HUES6 (cell line): ENCODE measurements at regions not wholly inside any gene's neighbourhood (a gene's known extent, or its start where the extent isn't known, plus 50 kb on each side); places are given as distances from the start of the nearest gene placed in this dataset.

Experiments used
- H3K27ac ChIP-seq: 2 replicates; pipeline ENCODE4 v1.7.0; 2013; ENCODE audit warnings: low read depth, mild to moderate bottlenecking, low read length, inconsistent platforms
- H3K27me3 ChIP-seq: 2 replicates; pipeline ENCODE4 v1.6.1; 2013; ENCODE audit warnings: low read length; ENCODE audit not compliant: control insufficient read depth, insufficient read depth
- H3K36me3 ChIP-seq: 2 replicates; pipeline ENCODE4 v1.6.1; 2013; ENCODE audit warnings: low read length; ENCODE audit not compliant: control insufficient read depth, insufficient read depth
- H3K4me1 ChIP-seq: 2 replicates; pipeline ENCODE4 v1.6.1; 2013; ENCODE audit warnings: low read length; ENCODE audit not compliant: control insufficient read depth, insufficient read depth
- H3K4me3 ChIP-seq: 2 replicates; pipeline ENCODE4 v1.5.1; 2013; ENCODE audit warnings: low read depth, low read length
- H3K9ac ChIP-seq: one replicate; pipeline ENCODE4 v1.6.1; 2013; ENCODE audit warnings: mild to moderate bottlenecking, low read length
- H3K9me3 ChIP-seq: 2 replicates; pipeline ENCODE4 v1.6.1; 2013; ENCODE audit warnings: low read depth, low read length; ENCODE audit not compliant: control insufficient read depth, insufficient read depth

GRCh38 chr3:113051787-113052186, 61.0 kb downstream of the GTPBP8 start:
- Histone ChIP-seq H3K36me3 (no peaks in the 10 kb centered on the region), H3K27ac (no peak overlapping the region), H3K9me3 (peaks cover 5% of the 10 kb centered on the region; the same call in 1 of the 2 replicates), H3K4me3 (no peak overlapping the region), H3K27me3 (peaks cover 9% of the 10 kb centered on the region), H3K4me1 (peaks cover 8% of the 10 kb centered on the region; the same call in 1 of the 2 replicates), H3K9ac (no peak overlapping the region)

GRCh38 chr3:113053169-113053568, 62.4 kb downstream of the GTPBP8 start:
- Histone ChIP-seq H3K9me3 (no peaks in the 10 kb centered on the region), H3K36me3 (no peaks in the 10 kb centered on the region), H3K9ac (no peak overlapping the region), H3K27me3 (peaks cover 9% of the 10 kb centered on the region), H3K4me1 (peaks cover 8% of the 10 kb centered on the region; the same call in 1 of the 2 replicates), H3K4me3 (no peak overlapping the region), H3K27ac (no peak overlapping the region)

DNA sequence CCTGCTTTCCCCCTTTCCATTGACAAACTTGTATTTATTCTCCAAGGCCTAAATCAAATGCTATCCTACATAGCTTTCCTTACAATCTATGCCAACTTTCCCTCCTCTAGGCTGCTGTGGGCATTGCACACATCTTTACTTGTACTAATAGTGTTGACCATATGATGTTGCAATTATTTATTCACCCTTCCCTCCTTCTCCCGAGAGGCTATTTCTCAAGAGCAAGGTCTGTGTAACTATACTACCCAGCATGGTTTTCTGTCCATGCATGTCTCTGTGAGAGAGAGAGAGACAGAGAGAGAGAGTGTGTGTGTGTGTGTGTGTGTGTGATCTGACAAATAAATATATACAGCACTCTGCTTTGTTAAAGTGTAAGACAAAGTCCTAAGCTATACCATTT, 63.8 kb downstream of the GTPBP8 start:
- no peak overlapping the region for H3K9ac ChIP-seq

GRCh38 chr3:113055201-113055600, 64.4 kb downstream of the GTPBP8 start:
- Histone ChIP-seq H3K9ac (no peak overlapping the region), H3K27me3 (peaks cover 9% of the 10 kb centered on the region), H3K36me3 (no peaks in the 10 kb centered on the region), H3K9me3 (no peaks in the 10 kb centered on the region), H3K4me3 (no peak overlapping the region), H3K4me1 (peaks cover 8% of the 10 kb centered on the region; the same call in 1 of the 2 replicates), H3K27ac (no peak overlapping the region)

More for the DNA sequence above, 63.8 kb downstream of the GTPBP8 start:
- Histone ChIP-seq H3K4me1 (peaks cover 8% of the 10 kb centered on the region; the same call in 1 of the 2 replicates), H3K9me3 (no peaks in the 10 kb centered on the region), H3K27me3 (peaks cover 9% of the 10 kb centered on the region), H3K36me3 (no peaks in the 10 kb centered on the region), H3K27ac (no peak overlapping the region), H3K4me3 (no peak overlapping the region)

- Histone ChIP-seq H3K36me3 (no peaks in the 10 kb centered on the region), H3K4me1 (peaks cover 8% of the 10 kb centered on the region; the same call in 1 of the 2 replicates), H3K9me3 (no peaks in the 10 kb centered on the region), H3K27ac (no peak overlapping the region), H3K4me3 (no peak overlapping the region), H3K27me3 (peaks cover 9% of the 10 kb centered on the region), H3K9ac (no peak overlapping the region)
Observed at GRCh38 chr3:113055961-113056360, 65.2 kb downstream of the GTPBP8 start.

- no peak overlapping the region for H3K9ac ChIP-seq
- H3K4me1 ChIP-seq, result no peaks in the 10 kb centered on the region
- no peak overlapping the region for H3K4me3 ChIP-seq
- H3K27me3 ChIP-seq, result peaks cover 2% of the 10 kb centered on the region; the same call in 1 of the 2 replicates
- H3K9me3 ChIP-seq, result no peaks in the 10 kb centered on the region
- no peaks in the 10 kb centered on the region for H3K36me3 ChIP-seq
- no peak overlapping the region for H3K27ac ChIP-seq
Observed at GRCh38 chr3:113057117-113057516, 66.3 kb downstream of the GTPBP8 start.

DNA sequence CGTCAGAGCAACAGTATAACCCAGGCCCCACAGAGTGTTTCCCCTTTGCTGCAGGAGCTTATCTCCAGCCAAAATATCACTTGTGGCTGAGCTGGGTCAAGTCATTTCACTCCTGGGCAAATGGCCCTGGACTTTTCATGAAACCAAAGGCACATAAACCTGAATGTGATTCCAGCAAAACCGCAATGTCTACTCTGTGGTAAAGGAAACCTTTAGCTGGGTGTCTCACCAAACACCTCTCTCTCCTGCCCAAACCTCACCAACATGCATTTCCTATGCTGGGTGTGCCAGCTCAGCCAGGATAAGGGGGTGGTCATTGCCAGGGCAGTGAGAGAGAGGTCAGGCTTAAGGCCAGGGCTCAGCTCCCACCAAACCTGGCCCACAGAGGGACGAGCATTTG, 67.4 kb downstream of the GTPBP8 start:
- H3K4me1 ChIP-seq, result no peaks in the 10 kb centered on the region
- H3K27ac ChIP-seq, result no peak overlapping the region
- H3K36me3 ChIP-seq, result no peaks in the 10 kb centered on the region
- H3K4me3 ChIP-seq, result no peak overlapping the region
- no peaks in the 10 kb centered on the region for H3K27me3 ChIP-seq
- H3K9me3 ChIP-seq, result no peaks in the 10 kb centered on the region
- H3K9ac ChIP-seq, result no peak overlapping the region

DNA sequence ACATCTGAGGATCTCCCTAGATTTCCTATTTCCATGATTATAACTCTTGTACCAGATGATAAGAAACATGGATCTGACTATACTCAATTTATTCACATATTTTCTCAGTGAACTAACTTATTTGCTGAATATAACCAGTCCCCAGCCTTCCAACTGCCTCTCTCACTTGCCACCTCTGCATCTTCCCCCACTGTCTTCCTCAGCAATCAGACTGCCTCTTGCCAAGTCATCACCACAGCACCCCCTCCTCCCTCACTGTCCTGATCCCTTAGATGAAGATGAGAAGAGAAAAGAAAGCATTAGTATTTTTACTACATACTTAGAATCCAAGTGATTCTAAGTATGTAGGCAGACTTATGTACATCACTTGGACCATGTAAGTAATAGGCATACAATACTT, 71.9 kb downstream of the GTPBP8 start:
- no peaks in the 10 kb centered on the region for H3K9me3 ChIP-seq
- H3K4me1 ChIP-seq, result no peaks in the 10 kb centered on the region
- H3K27ac ChIP-seq, result no peak overlapping the region
- no peaks in the 10 kb centered on the region for H3K27me3 ChIP-seq
- H3K4me3 ChIP-seq, result no peak overlapping the region
- H3K36me3 ChIP-seq, result no peaks in the 10 kb centered on the region
- no peak overlapping the region for H3K9ac ChIP-seq

DNA sequence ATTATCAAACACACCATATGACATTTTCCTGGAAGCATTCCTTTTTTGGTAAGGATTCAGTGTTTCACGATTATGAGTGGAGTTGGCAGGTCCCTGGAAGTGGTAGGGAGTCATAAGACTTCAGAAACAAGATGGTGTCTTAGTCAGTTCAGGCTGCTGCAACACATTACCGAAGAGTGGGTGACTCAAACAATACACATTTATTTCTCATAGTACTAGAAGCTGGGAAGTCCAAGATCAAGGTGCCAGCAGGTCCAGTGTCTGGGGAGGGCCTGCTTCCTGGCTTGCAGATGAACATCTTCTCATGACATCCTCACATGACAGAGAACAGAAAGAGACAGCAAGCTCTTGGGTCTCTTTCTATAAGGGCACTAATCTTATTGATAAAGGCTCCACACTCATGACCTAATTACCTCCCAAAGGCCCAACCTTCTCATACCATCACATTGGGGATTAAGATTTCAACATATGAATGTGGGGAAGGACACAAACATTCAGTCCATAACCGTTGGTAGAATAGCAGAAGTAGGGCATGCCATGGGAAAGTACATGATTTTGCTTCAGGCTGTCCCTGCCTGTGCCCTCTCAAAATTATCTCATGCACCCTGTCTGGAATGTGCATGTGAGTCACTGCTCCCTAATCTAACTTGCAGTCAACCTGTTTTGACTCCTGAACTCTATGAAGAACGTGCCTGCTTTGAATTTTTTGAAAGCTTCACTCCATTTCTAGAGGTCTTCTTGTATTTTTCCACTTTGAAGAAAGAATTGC, 72.5 kb downstream of the GTPBP8 start:
- H3K36me3 ChIP-seq, result no peaks in the 10 kb centered on the region
- no peaks in the 10 kb centered on the region for H3K9me3 ChIP-seq
- no peak overlapping the region for H3K9ac ChIP-seq
- no peaks in the 10 kb centered on the region for H3K27me3 ChIP-seq
- no peak overlapping the region for H3K27ac ChIP-seq
- no peaks in the 10 kb centered on the region for H3K4me1 ChIP-seq
- no peak overlapping the region for H3K4me3 ChIP-seq

DNA sequence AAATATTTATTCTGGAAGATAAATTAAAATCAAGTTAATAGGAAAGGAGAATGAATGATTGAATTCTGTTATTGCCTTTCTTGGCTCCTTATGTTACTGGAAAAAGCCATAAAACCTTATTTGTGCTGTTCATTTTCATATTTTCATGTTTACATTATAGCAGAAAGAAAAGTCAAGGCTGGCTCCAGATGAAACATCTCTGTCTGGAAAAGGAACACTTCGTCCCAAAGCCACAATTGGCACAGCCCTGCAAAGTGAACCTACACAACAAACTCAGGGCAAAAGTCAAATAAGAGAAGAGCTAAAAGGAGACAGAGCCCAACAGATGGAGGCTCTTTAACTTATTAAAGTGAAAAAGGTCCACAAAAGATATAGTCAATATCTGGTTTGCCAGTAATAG, 73.4 kb downstream of the GTPBP8 start:
- H3K9ac ChIP-seq, result no peak overlapping the region
- H3K27ac ChIP-seq, result no peak overlapping the region
- H3K36me3 ChIP-seq, result no peaks in the 10 kb centered on the region
- no peaks in the 10 kb centered on the region for H3K4me1 ChIP-seq
- no peak overlapping the region for H3K4me3 ChIP-seq
- no peaks in the 10 kb centered on the region for H3K27me3 ChIP-seq
- H3K9me3 ChIP-seq, result no peaks in the 10 kb centered on the region

GRCh38 chr3:113065336-113065735, 74.6 kb downstream of the GTPBP8 start:
- H3K4me1 ChIP-seq, result no peaks in the 10 kb centered on the region
- H3K36me3 ChIP-seq, result no peaks in the 10 kb centered on the region
- H3K9me3 ChIP-seq, result no peaks in the 10 kb centered on the region
- no peaks in the 10 kb centered on the region for H3K27me3 ChIP-seq
- H3K9ac ChIP-seq, result no peak overlapping the region
- H3K27ac ChIP-seq, result no peak overlapping the region
- H3K4me3 ChIP-seq, result no peak overlapping the region
